NK-92 treated with Interleukin-12 subunit alpha and Interleukin-12 subunit beta, amount 100 ng/mL, for 24 hours (cell line): ENCODE measurements at regions not wholly inside any gene's neighbourhood (a gene's known extent, or its start where the extent isn't known, plus 50 kb on each side); places are given as distances from the start of the nearest gene placed in this dataset.
"Not testable (repeated sequence)": the region's sequence is repeated elsewhere in the genome, so short reads cannot be mapped to it uniquely, and the experiment has no call there.

ENCODE experiments used
- DNase-seq: peaks from one replicate; lab custom pipeline; 2025; lab: John Stamatoyannopoulos, UW

GRCh38 chr21:32823296-32823695 is 51.7 kb upstream of the PAXBP1 start:
- DNase-seq = not testable (repeated sequence)

GRCh38 chr21:32824950-32825349 is 53.4 kb upstream of the PAXBP1 start:
- no peak for DNase-seq

- DNase-seq = no peak
Measured at GRCh38 chr21:32826329-32827167, 55.0 kb upstream of the PAXBP1 start.

- DNase-seq = no peak
Measured at GRCh38 chr21:32828908-32829307, 57.4 kb upstream of the PAXBP1 start.

DNA sequence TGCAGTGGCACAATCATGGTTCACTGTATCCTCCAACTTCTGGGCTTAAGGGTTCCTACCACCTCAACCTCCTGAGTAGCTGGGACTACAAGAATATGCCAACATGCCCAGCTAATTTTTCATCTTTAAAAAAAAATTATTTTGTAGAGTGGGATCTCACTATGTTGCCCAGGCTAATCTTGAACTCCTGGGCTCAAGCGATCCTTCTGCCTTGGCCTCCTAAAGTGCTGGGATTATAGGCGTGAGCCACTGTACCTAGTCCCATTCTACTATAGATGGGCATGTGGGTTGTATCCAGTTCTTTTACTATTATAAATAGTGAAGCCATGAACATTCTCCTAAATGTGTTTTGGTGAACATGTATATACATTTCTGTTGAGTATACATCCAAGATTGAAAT is 57.9 kb upstream of the PAXBP1 start:
- no peak for DNase-seq

GRCh38 chr21:32831779-32832178 is 60.2 kb upstream of the PAXBP1 start:
- DNase-seq = not testable (repeated sequence)

DNA sequence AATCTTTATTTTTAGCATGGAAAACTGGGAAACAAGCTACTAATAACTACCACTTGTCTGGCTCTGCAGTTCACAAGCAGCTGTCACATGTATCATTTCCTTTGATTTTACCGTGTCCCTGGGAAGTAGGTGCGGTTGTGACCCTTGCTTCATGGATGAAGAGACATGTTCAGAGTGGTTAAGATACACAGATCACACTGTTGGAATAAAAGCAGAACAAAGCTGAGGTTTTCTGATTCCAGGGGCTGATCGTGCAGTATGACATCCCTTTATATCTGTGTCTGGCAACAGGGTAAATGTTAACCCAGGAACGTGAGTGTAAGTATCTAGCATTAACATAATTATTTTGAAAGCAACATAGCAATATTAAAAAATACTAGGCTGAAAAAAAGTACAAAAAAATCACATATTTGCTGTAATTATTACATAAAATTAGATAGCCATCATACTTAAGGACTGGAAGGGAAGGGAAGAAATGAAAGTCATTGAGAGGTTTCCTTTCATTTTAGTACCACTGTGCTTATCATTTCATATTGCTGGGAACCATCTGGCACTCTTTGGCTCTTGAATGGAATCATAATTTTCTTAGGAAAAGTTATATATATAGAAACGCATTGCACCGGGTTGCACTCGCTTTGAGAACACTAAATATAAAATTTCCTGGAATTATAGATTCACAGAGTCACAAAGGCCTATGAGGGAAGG is 62.8 kb upstream of the PAXBP1 start:
- DNase-seq = no peak

GRCh38 chr21:32834916-32835235 is 63.3 kb upstream of the PAXBP1 start:
- no peak for DNase-seq

GRCh38 chr21:32842146-32842545 is 70.6 kb upstream of the PAXBP1 start:
- DNase-seq = no peak

DNA sequence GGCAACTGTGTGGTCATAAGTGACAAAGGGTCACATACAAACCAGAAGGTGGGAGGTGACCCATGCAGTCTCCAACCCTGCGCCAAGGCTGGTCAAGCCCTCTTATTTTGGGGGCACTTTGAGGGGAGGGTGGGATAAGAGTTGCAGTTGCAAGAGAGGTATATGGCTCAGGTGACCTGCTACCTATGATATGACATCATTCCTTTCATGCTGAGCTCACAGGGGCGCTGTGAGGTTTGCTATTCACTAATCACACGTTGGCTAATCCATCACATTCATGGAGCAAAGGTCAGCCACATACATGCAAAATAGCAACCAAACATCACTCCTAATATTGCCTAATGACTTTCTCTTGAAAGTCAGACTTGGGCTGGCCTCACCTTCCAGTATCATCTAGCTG is 72.0 kb upstream of the PAXBP1 start:
- DNase-seq = no peak

DNA sequence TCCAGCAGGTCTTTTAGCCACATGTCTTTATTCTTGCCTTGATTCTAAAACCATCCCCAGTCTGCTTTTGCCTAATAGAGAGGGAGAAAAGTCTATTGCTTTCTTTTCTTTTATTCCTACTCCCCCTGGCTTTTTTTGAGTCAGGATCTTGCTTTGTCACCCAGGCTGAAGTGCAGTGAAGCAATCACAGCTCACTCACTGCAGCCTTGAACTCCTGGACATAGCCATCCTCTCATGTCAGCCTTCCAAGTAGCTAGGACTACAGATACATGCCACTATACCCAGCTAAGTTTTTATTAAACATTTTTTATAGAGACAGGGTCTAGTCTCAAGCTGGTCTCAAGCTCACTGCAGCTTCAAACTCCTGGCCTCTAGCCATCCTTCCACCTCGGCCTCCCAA is 72.5 kb upstream of the PAXBP1 start:
- no peak for DNase-seq

- no peak for DNase-seq
Measured at GRCh38 chr21:32844653-32845436, 73.3 kb upstream of the PAXBP1 start.

DNA sequence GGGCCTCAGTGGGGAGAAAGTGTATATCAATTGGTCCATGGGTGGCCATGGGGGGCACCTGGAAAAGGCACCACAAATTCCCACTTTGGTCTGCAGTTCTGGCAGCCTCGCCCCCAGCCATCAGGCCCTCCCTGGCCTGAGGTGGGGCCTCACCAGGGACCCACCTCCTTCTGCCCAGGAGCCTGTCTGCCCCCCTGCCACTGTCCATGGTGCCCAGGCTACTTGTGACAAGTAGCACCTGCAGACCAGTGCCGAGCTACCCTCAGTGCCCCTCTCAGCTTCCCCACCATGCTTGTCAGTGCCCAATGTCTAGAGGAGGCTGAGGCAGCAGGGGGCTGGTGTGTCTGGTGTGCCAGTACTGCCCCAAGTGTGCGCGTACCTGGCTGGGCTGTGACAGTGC is 87.1 kb upstream of the PAXBP1 start:
- DNase-seq = no peak

DNA sequence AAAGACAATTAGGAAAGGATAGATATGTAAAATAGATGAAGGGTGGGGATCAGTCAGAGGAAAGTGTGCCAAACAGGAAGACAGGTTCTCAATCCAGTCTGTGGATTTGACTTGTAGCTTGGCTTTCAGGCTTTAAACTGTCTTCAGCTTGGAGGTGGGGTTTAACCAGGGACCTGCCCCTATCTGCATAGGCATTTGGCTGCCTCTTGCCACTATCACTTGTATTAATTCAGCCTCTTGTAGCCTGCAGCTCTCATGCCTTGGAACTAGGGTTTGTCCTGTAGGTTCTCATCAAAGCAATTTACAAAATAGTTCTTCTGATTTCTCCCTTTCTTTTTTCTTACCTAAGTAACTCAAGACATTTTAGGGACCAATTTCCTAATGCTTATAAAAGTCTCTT is 88.8 kb upstream of the PAXBP1 start:
- no peak for DNase-seq

DNA sequence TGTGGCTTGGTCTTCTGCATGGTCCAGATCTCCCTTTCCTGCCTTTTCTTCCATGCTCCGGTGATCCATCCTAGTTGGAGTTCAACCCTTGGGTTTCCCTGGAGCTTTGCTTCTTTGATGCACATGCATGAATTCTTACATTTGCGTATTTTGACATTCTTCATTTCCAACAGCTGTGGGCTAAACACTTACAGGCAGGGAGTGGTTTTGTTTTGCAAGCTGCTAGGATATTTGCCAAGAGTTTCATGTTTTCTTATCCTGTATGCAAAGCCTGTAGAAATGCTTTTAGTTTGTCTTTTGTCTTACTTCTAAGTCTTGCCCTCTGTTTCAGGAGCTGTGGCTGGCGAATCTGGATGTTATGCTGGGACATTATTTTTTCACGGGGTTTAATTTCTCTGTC is 90.3 kb upstream of the PAXBP1 start:
- no peak for DNase-seq

GRCh38 chr21:32867597-32867996 is 96.0 kb upstream of the PAXBP1 start:
- DNase-seq = no peak

DNA sequence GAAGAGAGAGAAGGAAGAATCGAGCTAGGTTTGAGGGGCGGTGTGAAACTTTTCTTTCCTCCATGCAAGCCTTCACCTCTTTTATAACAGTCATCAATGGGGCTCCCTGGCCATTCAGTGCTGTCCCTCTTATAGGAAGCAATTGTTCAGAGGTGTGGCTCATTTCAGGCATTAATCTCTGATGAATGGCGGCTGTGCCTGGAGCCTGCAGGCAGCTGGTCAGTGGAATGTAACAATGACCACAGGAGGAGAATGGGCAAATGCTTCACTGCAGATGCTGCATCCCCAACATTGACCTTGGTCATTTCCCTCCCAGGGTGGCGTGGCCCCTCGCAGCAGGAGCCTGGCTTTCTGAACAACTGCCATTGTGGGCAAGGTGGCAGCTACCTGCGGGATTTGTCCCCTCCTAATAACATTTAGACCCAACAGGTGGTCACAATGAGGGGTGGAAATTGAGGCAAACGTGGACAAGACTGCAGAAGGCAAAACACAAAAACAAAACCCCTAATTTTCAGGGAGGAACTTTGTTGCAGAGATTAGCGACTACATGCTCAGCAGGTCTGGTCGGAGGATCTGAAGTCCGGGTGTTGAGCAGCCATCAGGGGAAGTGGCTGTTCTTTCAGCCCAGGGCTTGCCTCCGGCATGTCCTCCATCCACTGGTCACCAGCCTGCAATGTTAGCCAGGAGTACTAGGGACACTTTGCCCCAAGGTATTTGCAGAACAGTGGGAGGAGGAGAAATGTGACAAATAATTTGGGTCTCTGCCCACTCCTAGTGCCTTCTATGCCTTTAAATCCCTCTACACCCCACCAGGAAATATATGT is 97.3 kb upstream of the PAXBP1 start:
- DNase-seq = no peak

DNA sequence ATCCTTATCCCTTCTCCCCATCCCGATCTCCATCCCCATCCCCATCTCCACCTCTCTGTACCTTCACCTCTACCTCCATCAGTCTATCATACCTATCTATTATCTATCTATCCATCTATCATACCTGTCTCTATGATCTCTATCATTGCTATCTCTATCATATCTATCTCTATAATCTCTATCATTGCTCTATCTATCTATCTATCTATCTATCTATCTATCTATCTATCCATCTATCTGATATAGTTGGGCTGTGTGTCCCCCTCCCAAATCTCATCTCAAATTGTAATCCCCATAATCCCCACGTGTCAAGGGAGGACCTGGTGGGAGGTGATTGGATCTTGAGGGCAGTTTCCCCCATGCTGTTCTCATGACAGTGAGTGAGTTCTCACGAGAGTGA is 97.9 kb upstream of the PAXBP1 start:
- no peak for DNase-seq

DNA sequence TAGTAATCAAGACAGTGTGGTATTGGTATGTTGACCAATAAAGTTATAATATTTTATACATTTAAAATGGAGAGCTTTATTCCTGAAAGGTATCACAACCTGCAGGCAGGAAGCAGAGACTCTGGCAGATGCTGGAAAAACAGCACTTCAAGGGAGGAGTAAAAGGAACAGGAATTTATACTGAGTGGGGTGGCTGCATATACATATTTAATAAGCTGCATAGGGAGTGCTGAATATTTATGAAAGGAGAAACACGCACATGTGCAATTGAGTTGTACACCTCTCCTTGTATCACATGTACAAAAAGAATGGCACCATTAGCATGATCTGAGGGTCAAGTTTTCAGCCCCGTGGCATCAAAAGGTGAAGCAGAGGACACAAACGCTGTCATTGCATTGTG is 104.9 kb upstream of the PAXBP1 start:
- no peak for DNase-seq

DNA sequence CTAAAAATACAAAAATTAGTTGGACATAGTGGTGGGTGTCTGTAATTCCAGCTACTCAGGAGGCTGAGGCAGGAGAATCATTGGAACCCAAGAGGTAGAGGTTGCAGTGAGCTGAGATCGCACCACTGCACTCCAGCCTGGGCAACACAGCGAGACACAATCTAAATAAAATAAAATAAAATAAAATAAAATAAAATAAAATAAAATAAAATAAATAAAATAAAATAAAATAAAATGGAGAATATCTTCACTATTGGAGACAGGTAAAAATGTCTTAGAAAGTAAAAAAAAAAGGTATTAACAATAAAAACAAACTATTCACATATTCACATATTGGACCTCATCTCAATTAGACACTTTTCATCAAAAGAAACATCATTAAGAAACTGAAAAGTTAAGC is 106.3 kb upstream of the PAXBP1 start:
- not testable (repeated sequence) for DNase-seq

GRCh38 chr21:32878661-32879060 is 107.1 kb upstream of the PAXBP1 start:
- no peak for DNase-seq

GRCh38 chr21:32881458-32881857 is 109.9 kb upstream of the PAXBP1 start:
- DNase-seq = no peak
